Endothelial cell of umbilical vein (primary cell): ENCODE measurements at regions not wholly inside any gene's neighbourhood (a gene's known extent, or its start where the extent isn't known, plus 50 kb on each side); places are given as distances from the start of the nearest gene placed in this dataset.

Experiments used
- CTCF ChIP-seq, 2 donors: IDR thresholded peaks; 1 replicate in 1 of 2; 2 replicates in 1 of 2; pipeline ENCODE4 v1.5.1; 2011; ENCODE audit warnings: low read length in 2 of 2, mild to moderate bottlenecking in 2 of 2, moderate library complexity in 2 of 2, control low read depth in 1 of 2, inconsistent platforms in 1 of 2, low read depth in 1 of 2; ENCODE audit not compliant: insufficient read depth in 1 of 2; ENCODE audit errors: extremely low read depth in 1 of 2
- JUN ChIP-seq: IDR thresholded peaks from 2 replicates; pipeline ENCODE4 v1.6.1; 2011; ENCODE audit warnings: borderline replicate concordance, low read depth; ENCODE audit not compliant: insufficient read length, insufficient read depth
- POLR2A ChIP-seq: IDR thresholded peaks from 2 replicates; pipeline ENCODE4 v1.6.1; 2012; ENCODE audit warnings: low read depth, mild to moderate bottlenecking, control low read depth, low read length

- no peak for TF ChIP-seq POLR2A
- TF ChIP-seq CTCF (IDR thresholded peaks at IDR 0.05; ENCODE audit: extremely low read depth in 1 of 2, insufficient read depth in 1 of 2, low read depth in 1 of 2, low read length in 2 of 2): no peak
- no peak for TF ChIP-seq JUN
Observed at GRCh38 chr18:72223733-72224132, 320.4 kb downstream of the CBLN2 start.
